Esophagus (tissue), 2 donors: ENCODE measurements at regions not wholly inside any gene's neighbourhood (a gene's known extent, or its start where the extent isn't known, plus 50 kb on each side); places are given as distances from the start of the nearest gene placed in this dataset.
"Not testable (repeated sequence)": the region's sequence is repeated elsewhere in the genome, so short reads cannot be mapped to it uniquely, and the experiment has no call there.

ENCODE experiments used
- H3K27ac ChIP-seq, 2 donors: one replicate each; pipeline ENCODE4 v1.5.1; 2013; ENCODE audit warnings: low read depth in 2 of 2, mild to moderate bottlenecking in 2 of 2, inconsistent platforms in 1 of 2, low read length in 1 of 2, moderate library complexity in 1 of 2
- H3K27me3 ChIP-seq, 2 donors: one replicate each; pipeline ENCODE4 v1.6.1; 2013; ENCODE audit warnings: low read length in 2 of 2, control low read depth in 1 of 2, mild to moderate bottlenecking in 1 of 2; ENCODE audit not compliant: insufficient read depth in 2 of 2, control insufficient read depth in 1 of 2
- H3K36me3 ChIP-seq, 2 donors: one replicate each; pipeline ENCODE4 v1.6.1; 2013; ENCODE audit warnings: low read length in 1 of 2; ENCODE audit not compliant: control insufficient read depth in 2 of 2, insufficient read depth in 2 of 2
- H3K4me1 ChIP-seq, 2 donors: one replicate each; pipeline ENCODE4 v1.6.1; 2013; ENCODE audit warnings: low read length in 1 of 2; ENCODE audit not compliant: control insufficient read depth in 2 of 2, insufficient read depth in 2 of 2
- H3K4me3 ChIP-seq, 2 donors: one replicate each; pipeline ENCODE4 v1.5.1; 2013; ENCODE audit warnings: low read length in 2 of 2, mild to moderate bottlenecking in 2 of 2, low read depth in 1 of 2, moderate library complexity in 1 of 2
- H3K9me3 ChIP-seq, 2 donors: one replicate each; pipeline ENCODE4 v1.6.1; 2013; ENCODE audit warnings: mild to moderate bottlenecking in 2 of 2, low read depth in 1 of 2, low read length in 1 of 2, moderate library complexity in 1 of 2; ENCODE audit not compliant: control insufficient read depth in 2 of 2, insufficient read depth in 1 of 2
- WGBS, 2 donors: extraction: QIAGEN DNeasy Blood & Tissue Kit; methylation state at CpG; one replicate each; pipeline ENCODE4 v1.1.7; 2013; 5-methylcytosine and 5-hydroxymethylcytosine counted together
- donor health status: healthy with polysubstance abuse.
- donor health status: Bipolar disorder and iron deficiency.

- not testable (repeated sequence) for H3K27me3 ChIP-seq, H3K36me3 ChIP-seq, H3K27ac ChIP-seq, H3K9me3 ChIP-seq, H3K4me3 ChIP-seq
- WGBS, 2 donors = 83 to 88% methylated on average over 5 of the region's 5 CpGs
- H3K4me1 ChIP-seq = peaks cover 5 to 15% of the 10 kb centered on the region in 2 donors
These were observed 240.4 kb downstream of the TOMM20 start for GRCh38 chr1:234888247-234888646.

- Histone ChIP-seq H3K27me3 (no peaks in the 10 kb centered on the region), H3K9me3 (no peaks in the 10 kb centered on the region), H3K27ac (peak overlapping the region; percentile 24 to 45), H3K36me3 (no peaks in the 10 kb centered on the region), H3K4me3 (no peak overlapping the region), H3K4me1 (peaks cover 5 to 14% of the 10 kb centered on the region in 2 donors)
- WGBS, 2 donors = 68 to 71% methylated on average over 13 of the region's 13 CpGs
These were observed 241.4 kb downstream of the TOMM20 start for GRCh38 chr1:234887016-234887900.

- peaks cover 5 to 14% of the 10 kb centered on the region in 2 donors for H3K4me1 ChIP-seq
- H3K9me3 ChIP-seq = no peaks in the 10 kb centered on the region
- 58 to 59% methylated on average over 15 of the region's 15 CpGs for WGBS, 2 donors
- H3K27ac ChIP-seq = peak overlapping the region; percentile 24 to 45
- H3K4me3 ChIP-seq = no peak overlapping the region
- no peaks in the 10 kb centered on the region for H3K36me3 ChIP-seq
- no peaks in the 10 kb centered on the region for H3K27me3 ChIP-seq
These were observed 242.3 kb downstream of the TOMM20 start for GRCh38 chr1:234886081-234886984.

GRCh38 chr1:234885601-234886000 lies 243.0 kb downstream of the TOMM20 start:
- H3K4me3 ChIP-seq = no peak overlapping the region
- H3K9me3 ChIP-seq = no peaks in the 10 kb centered on the region
- 59 to 71% methylated on average over 8 of the region's 8 CpGs for WGBS, 2 donors
- no peaks in the 10 kb centered on the region for H3K36me3 ChIP-seq
- no peak overlapping the region for H3K27ac ChIP-seq
- H3K4me1 ChIP-seq = peaks cover 5 to 14% of the 10 kb centered on the region in 2 donors
- no peaks in the 10 kb centered on the region for H3K27me3 ChIP-seq

GRCh38 chr1:234884701-234885100 lies 243.9 kb downstream of the TOMM20 start:
- no peaks in the 10 kb centered on the region for H3K36me3 ChIP-seq
- no peak overlapping the region for H3K27ac ChIP-seq
- H3K27me3 ChIP-seq = no peaks in the 10 kb centered on the region
- H3K9me3 ChIP-seq = no peaks in the 10 kb centered on the region
- H3K4me1 ChIP-seq = peaks cover 5 to 14% of the 10 kb centered on the region in 2 donors
- H3K4me3 ChIP-seq = no peak overlapping the region

DNA sequence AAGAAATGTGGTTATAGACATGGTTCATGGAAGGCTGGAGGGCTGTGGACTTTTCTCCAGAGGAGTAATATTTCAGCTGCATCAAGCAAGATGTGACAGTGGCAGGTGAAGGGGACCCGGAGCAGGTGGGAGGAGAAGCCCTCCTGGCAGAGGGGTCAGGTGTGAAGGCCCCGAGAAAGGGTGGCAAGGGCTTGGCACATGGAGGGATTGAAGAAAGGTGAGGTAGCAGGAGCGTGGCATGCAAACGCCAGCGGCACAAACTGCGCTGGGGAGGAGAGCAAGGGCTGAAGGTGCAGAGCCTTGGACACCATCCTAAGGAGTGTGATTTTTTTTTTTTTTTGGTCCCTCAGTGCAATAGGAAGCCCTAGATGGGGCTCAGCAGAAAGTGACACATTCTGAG lies 244.6 kb downstream of the TOMM20 start:
- Histone ChIP-seq H3K4me1 (peaks cover 5 to 14% of the 10 kb centered on the region in 2 donors), H3K27ac (no peak overlapping the region), H3K4me3 (no peak overlapping the region), H3K36me3 (no peaks in the 10 kb centered on the region), H3K9me3 (no peaks in the 10 kb centered on the region), H3K27me3 (no peaks in the 10 kb centered on the region)
- WGBS, 2 donors = 93 to 98% methylated on average over 6 of the region's 6 CpGs

DNA sequence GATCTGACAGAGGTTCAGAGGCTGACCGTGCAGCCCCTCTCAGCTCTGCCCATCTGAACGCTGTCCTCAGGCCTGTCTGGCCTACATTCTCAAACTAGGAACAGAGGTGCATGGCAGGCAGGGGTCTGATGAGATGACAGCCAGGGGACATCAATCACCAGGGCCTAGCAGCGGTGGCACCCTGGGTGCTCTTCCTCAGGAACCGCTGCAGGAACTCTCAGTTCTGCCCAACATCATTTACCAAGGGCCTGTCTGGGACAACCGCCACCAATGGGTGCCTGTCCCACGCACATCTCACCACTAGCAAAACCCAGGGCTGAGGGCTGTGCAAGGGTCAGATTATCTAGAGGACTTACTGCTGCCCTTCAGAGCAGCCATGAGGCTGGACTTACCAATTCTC lies 245.7 kb downstream of the TOMM20 start:
- H3K4me3 ChIP-seq = no peak overlapping the region

DNA sequence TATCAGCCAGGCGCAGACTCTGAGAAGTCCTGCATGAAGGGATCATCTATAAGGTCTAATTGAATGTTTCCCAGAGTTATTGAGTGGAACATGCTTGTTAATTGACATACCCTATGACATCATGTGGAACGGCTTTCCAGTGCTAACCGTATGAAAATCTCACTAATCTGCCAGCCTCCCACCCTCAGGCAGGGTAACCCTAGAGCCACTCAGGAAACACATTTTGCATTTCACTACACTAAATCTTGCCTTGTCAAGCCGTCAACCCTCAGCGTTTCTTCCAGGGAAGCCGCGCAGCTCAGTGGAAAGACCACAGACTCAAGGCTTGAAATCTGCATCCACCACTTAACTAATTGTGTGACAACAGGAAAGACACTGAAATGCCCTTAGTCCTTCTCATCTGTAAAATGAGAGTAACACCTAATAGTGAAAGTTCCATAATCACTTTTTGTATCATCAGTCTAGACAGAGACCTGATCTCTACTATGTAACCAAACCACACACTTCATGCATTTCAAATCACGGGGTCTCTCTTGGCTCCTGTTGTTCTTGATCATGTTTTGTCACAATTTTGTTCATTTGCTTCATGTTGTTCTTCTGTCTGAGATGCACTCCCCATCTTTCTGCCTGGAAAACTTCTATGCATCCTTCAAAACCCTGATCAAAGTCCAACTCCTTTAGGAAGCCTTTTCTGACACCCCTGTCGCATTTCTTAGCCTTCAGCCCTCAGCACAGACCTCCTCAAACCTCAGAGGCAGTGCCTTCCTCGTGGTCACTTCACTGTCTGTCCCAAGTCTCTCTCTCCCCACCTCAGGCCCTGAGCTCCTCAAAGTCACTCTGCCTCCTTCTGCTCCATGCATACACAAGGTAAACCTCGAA lies 246.5 kb downstream of the TOMM20 start:
- Histone ChIP-seq H3K27ac (no peak overlapping the region), H3K4me3 (no peak overlapping the region), H3K9me3 (no peaks in the 10 kb centered on the region), H3K36me3 (no peaks in the 10 kb centered on the region), H3K27me3 (no peaks in the 10 kb centered on the region), H3K4me1 (peaks cover 5 to 14% of the 10 kb centered on the region in 2 donors)
- WGBS, 2 donors = 72 to 74% methylated on average over 11 of the region's 11 CpGs

More for the DNA sequence above, 245.7 kb downstream of the TOMM20 start:
- Histone ChIP-seq H3K27ac (no peak overlapping the region), H3K9me3 (no peaks in the 10 kb centered on the region), H3K4me1 (peaks cover 5 to 14% of the 10 kb centered on the region in 2 donors), H3K36me3 (no peaks in the 10 kb centered on the region), H3K27me3 (no peaks in the 10 kb centered on the region)
- 97% methylated on average over 6 of the region's 6 CpGs for WGBS, 2 donors
